PC-9 (cell line): ENCODE measurements at regions not wholly inside any gene's neighbourhood (a gene's known extent, or its start where the extent isn't known, plus 50 kb on each side); places are given as distances from the start of the nearest gene placed in this dataset.
A peak's percentile ranks its signal among the peaks of the same experiment; 100 is the strongest.

Experiments used
- BruUV-seq: library from RNA; stranded (reverse); fragments of 400-500 nt; replicated peaks from 2 replicates; lab custom pipeline; 2021; lab: Mats Ljungman, UMichigan
- CTCF ChIA-PET: fragments of 300-600 bp; sonication (Branson Sonifier 250); formaldehyde crosslinking; loops from one replicate; lab custom pipeline; 2022; ENCODE audit warnings: antibody characterized with exemption; lab: Charles Lee
- POLR2A ChIA-PET: fragments of 300-600 bp; sonication (Branson Sonifier 250); formaldehyde crosslinking; loops from one replicate; lab custom pipeline; 2022; ENCODE audit warnings: antibody characterized with exemption; ENCODE audit not compliant: unreplicated experiment; lab: Charles Lee
- DNase-seq, 2 experiments: peaks; one replicate each; pipeline versions ENCODE4 v3.0.0 to v3.0.0-alpha.2; 2015 to 2022; ENCODE audit warnings: mixed read lengths in 1 of 2
- H2AFZ ChIP-seq: fragments of 200-600 bp; sonication (generic); 2 replicates; pipeline ENCODE4 v1.8.1; 2017; ENCODE audit warnings: antibody characterized with exemption
- H3F3A ChIP-seq: fragments of 200-600 bp; sonication (generic); 2 replicates; pipeline ENCODE4 v1.8.1; 2017; ENCODE audit warnings: antibody characterized with exemption, mild to moderate bottlenecking, low read depth; ENCODE audit not compliant: insufficient read depth
- H3K27ac ChIP-seq: fragments of 200-600 bp; sonication (generic); 2 replicates; pipeline ENCODE4 v1.6.1; 2016; ENCODE audit warnings: mixed run types
- H3K27me3 ChIP-seq: fragments of 200-600 bp; sonication (generic); 2 replicates; pipeline ENCODE4 v1.6.1; 2016; ENCODE audit warnings: low read depth, mixed run types; ENCODE audit not compliant: insufficient read depth
- H3K36me3 ChIP-seq: fragments of 200-600 bp; sonication (generic); 2 replicates; pipeline ENCODE4 v1.6.1; 2016; ENCODE audit warnings: low read depth, mixed run types
- H3K4me1 ChIP-seq: fragments of 200-600 bp; sonication (generic); replicated peaks from 2 replicates; pipeline ENCODE4 v1.6.1; 2016; ENCODE audit warnings: mixed run types; ENCODE audit not compliant: insufficient read depth
- H3K4me2 ChIP-seq: fragments of 200-600 bp; sonication (generic); 2 replicates; pipeline ENCODE4 v1.6.1; 2017; ENCODE audit warnings: mixed run types
- H3K4me3 ChIP-seq: fragments of 200-600 bp; sonication (generic); 2 replicates; pipeline ENCODE4 v1.6.1; 2016; ENCODE audit warnings: mixed run types
- H3K79me2 ChIP-seq: fragments of 200-600 bp; sonication (generic); 2 replicates; pipeline ENCODE4 v1.6.1; 2017; ENCODE audit warnings: low read depth, mixed run types
- H3K9me2 ChIP-seq: fragments of 200-600 bp; sonication (generic); 2 replicates; pipeline ENCODE4 v1.8.1; 2017; ENCODE audit warnings: mild to moderate bottlenecking; ENCODE audit not compliant: insufficient read depth
- H3K9me3 ChIP-seq: fragments of 200-600 bp; sonication (generic); 2 replicates; pipeline ENCODE4 v1.8.1; 2016; ENCODE audit warnings: low read depth; ENCODE audit not compliant: insufficient read depth
- H4K20me1 ChIP-seq: fragments of 200-600 bp; sonication (generic); 2 replicates; pipeline ENCODE4 v1.8.1; 2017; ENCODE audit not compliant: insufficient read depth
- CTCF ChIP-seq: fragments of 200-600 bp; sonication (generic); conservative IDR thresholded peaks from 2 replicates; pipeline ENCODE4 v1.6.1; 2017; ENCODE audit warnings: mixed run types, antibody characterized with exemption, mild to moderate bottlenecking, moderate library complexity
- EZH2 ChIP-seq: fragments of 200-600 bp; sonication (generic); IDR thresholded peaks from 2 replicates; pipeline ENCODE4 v1.8.0; 2017; ENCODE audit warnings: antibody characterized with exemption, low read depth
- intact Hi-C: fragments of 100-400 bp; cut with micrococcal nuclease; formaldehyde crosslinking; loops from one replicate; pipeline ENCODE4 v1.10.0; 2022; ENCODE audit not compliant: unreplicated experiment

- Histone ChIP-seq H3K9me3 (no peaks in the 10 kb centered on the region), H3K4me1 (peaks cover 21% of the 10 kb centered on the region), H3K27me3 (no peaks in the 10 kb centered on the region), H2AFZ (no peak overlapping the region), H3K9me2 (no peaks in the 10 kb centered on the region), H3K27ac (no peak overlapping the region), H3K4me2 (no peak overlapping the region), H3K4me3 (no peak overlapping the region), H3K36me3 (no peaks in the 10 kb centered on the region), H3K79me2 (no peaks in the 10 kb centered on the region), H4K20me1 (no peaks in the 10 kb centered on the region), H3F3A (peaks cover 11% of the 10 kb centered on the region)
- no peak for TF ChIP-seq EZH2
- TF ChIP-seq CTCF, result no peak
- CTCF ChIA-PET, result no interaction called here
- no TSS peak for BruUV-seq
- POLR2A ChIA-PET, result no interaction called here
- intact Hi-C loops, result no loop called here
- DNase-seq, result no peak
Observed at GRCh38 chrX:113514906-113515305, 674.3 kb upstream of the AMOT start.

GRCh38 chrX:113512700-113513395, 672.2 kb upstream of the AMOT start:
- Histone ChIP-seq H3K4me1 (peaks cover 21% of the 10 kb centered on the region), H3K4me2 (peak overlapping the region; percentile 31), H4K20me1 (no peaks in the 10 kb centered on the region), H3K9me2 (no peaks in the 10 kb centered on the region), H3K27me3 (no peaks in the 10 kb centered on the region), H3K79me2 (no peaks in the 10 kb centered on the region), H3F3A (peaks cover 11% of the 10 kb centered on the region), H3K9me3 (no peaks in the 10 kb centered on the region), H2AFZ (peak overlapping the region; percentile 63), H3K4me3 (no peak overlapping the region), H3K27ac (peak overlapping the region; percentile 49), H3K36me3 (no peaks in the 10 kb centered on the region)
- DNase-seq, result peak; percentile 25 to 70
- intact Hi-C loops, result no loop called here
- BruUV-seq, result no TSS peak
- POLR2A ChIA-PET, result interaction anchor here (0.7 kb wide), 1 partner anchor 744 kb away, joined by 6 read pairs; no protein-coding TSS in a partner anchor
- TF ChIP-seq CTCF (no peak), EZH2 (no peak)
- CTCF ChIA-PET, result no interaction called here

- BruUV-seq, result no TSS peak
- no peak for DNase-seq
- Histone ChIP-seq H3F3A (peaks cover 11% of the 10 kb centered on the region), H4K20me1 (no peaks in the 10 kb centered on the region), H3K27me3 (no peaks in the 10 kb centered on the region), H3K4me2 (no peak overlapping the region), H3K27ac (no peak overlapping the region), H3K4me1 (peaks cover 21% of the 10 kb centered on the region), H3K9me2 (no peaks in the 10 kb centered on the region), H3K9me3 (no peaks in the 10 kb centered on the region), H2AFZ (no peak overlapping the region), H3K4me3 (no peak overlapping the region), H3K36me3 (no peaks in the 10 kb centered on the region), H3K79me2 (no peaks in the 10 kb centered on the region)
- TF ChIP-seq EZH2 (no peak), CTCF (no peak)
- ChIA-PET CTCF (no interaction called here), POLR2A (no interaction called here)
- intact Hi-C loops, result no loop called here
Observed at GRCh38 chrX:113510586-113510985, 670.0 kb upstream of the AMOT start.
